GM08714 (cell line): ENCODE measurements at regions not wholly inside any gene's neighbourhood (a gene's known extent, or its start where the extent isn't known, plus 50 kb on each side); places are given as distances from the start of the nearest gene placed in this dataset.

Experiments
- H3K4me3 ChIP-seq: fragments of 200-500 bp; sonication (Bioruptor generic); 2 replicates; pipeline ENCODE4 v1.5.1; 2014; ENCODE audit warnings: mild to moderate bottlenecking, low read length, inconsistent platforms
- ZNF274 ChIP-seq: IDR thresholded peaks from 2 replicates; pipeline ENCODE4 v1.6.1; 2012; ENCODE audit warnings: mild to moderate bottlenecking, low read depth, low read length

DNA sequence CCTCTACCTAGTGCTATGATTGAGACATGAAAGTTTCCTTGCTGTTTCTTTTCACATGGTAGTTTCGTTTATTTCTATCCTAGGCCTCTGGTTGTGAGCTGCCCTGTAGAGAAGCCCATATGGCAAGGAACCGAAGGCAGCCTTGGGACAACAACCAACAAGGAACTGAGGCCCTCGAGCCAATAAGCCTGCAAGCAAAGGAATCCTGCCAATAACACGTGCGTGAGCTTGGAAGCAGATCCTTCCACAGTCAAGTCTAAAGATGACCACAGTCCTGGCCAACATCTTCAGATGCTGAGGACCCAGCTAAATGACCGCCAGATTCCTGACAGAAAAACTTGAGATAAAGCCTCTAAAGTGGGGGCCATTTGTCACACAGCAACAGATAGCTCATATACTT lies 100.4 kb upstream of the FAM9B start:
- no peak overlapping the region for H3K4me3 ChIP-seq
- TF ChIP-seq ZNF274: no peak

DNA sequence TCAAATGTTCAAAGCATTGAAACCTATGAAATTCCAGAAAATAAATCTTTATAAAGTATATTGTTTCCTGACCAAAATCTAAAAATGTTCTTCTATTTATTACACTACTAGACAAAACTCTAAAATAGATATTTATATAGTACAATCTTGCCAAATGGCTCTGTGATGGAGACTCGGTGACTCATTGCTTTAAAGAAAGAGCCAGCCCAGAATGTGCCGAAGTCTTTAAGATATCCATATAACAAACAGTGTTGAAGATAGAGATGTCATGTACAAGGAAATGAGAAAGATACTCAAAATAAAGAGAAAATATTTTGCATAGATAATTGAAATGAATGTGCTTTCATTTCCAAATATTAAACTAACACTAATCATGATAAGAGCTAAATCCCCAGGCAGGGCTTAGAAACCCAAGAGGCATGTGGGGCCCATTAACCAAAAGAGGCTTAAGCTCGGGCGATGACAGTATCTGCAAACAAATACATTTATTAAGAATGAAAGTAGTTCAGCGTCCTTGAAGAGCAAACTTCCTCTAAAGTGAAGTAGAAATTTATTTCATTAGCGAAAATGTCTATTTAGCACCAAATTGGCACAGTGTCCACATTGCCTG lies 102.1 kb upstream of the FAM9B start:
- no peak overlapping the region for H3K4me3 ChIP-seq
- TF ChIP-seq ZNF274: no peak

DNA sequence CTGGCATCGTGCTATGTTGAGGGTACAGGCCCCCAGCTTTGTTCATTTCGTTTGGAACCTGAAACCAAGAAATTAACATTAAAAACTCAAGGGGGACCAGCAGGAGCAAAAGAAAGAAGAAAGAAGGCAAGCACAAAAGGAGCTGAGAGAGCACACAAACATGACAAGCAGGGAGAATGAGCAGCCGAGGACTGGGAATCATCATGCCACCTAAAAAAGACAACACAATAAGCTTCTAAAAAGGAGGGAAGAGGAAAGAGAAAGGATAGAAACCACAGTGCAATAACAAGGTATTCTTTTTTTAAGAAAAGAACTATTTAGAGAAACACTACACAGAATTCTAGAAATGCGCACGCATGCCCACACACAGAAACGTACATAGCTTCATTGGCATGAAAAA lies 103.2 kb upstream of the FAM9B start:
- no peak overlapping the region for H3K4me3 ChIP-seq
- no peak for TF ChIP-seq ZNF274

DNA sequence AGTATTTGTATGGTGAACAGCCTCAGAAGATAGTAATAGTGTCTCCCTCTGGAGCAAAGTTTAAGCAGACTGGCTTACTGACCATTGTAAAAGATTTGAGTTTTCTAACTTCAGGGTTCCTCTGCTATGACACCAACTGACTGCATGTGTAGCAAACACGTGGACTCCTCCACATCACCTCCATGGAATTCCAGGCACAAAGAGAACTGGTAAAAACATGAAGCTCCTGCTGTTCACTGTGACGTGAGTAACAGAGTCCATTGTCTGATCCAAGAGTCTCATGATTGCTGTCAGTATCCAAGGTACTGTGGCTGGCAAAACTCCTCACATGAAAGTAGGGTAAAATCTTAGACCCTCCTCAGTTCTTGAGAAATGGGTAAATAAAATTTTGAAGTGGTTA lies 107.6 kb upstream of the FAM9B start:
- TF ChIP-seq ZNF274: no peak
- no peak overlapping the region for H3K4me3 ChIP-seq

DNA sequence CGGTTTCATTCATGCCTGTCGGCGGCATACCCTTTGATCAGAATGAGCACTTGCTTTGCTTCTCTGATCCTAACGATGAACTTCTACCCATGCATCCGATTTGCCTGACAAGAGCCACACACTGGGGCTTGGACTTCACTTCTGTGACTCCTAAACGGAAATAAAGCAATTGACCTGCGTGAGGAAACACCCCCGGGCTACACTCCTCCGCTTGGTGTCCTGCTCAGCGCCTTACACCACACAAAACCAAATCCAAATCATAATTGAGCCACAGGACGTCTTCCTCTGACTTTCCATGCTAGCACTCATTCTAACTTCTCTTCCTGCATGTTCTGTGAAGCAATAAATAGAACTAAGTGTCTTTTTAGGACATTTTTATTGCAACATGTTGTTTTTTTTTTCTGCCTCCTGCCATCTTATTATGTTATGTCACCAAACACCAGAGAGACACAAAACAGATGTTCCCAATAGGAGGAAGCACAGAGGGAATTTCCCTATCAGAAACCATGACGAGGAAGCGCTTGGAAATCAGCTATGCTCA lies 110.8 kb upstream of the FAM9B start:
- TF ChIP-seq ZNF274: no peak
- H3K4me3 ChIP-seq: no peak overlapping the region

DNA sequence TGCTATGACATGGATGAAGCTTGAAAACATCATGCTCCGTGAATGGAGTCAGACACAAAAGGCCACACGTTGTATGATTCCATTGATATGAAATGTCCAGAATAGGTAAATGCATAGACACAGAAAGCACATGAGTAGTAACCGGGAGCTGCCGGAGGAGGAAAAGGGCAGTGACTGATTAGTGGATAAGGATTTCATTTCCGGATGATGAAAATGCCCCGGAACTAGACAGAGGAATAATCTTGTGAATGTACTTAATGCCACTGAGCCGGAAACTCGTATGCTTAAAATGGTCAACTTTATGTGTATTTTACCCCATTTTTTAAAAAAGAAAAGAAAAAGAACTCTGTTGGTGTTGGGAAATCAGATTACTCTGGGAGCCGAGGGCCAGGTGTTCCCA lies 112.7 kb upstream of the FAM9B start:
- TF ChIP-seq ZNF274: no peak
- H3K4me3 ChIP-seq: no peak overlapping the region

DNA sequence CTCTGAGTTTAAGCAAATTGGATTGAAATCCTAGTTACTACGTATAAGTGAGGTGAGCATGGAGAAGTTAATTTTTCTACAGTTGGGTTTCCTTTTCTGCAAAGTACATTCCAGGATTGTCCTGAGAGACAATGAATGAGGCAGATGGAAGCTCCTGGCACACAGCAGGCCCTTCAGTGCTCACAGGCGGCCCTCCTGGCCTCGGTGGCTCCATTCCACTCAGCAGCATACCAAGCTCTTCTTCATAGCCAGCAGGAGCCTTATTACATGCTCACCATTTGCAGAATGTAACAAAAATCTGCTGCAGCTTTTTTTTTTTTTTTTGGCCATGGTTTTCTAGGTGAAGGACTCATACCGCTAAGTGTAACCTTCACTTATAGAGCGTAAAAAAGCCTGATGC lies 113.2 kb upstream of the FAM9B start:
- TF ChIP-seq ZNF274: no peak
- no peak overlapping the region for H3K4me3 ChIP-seq

DNA sequence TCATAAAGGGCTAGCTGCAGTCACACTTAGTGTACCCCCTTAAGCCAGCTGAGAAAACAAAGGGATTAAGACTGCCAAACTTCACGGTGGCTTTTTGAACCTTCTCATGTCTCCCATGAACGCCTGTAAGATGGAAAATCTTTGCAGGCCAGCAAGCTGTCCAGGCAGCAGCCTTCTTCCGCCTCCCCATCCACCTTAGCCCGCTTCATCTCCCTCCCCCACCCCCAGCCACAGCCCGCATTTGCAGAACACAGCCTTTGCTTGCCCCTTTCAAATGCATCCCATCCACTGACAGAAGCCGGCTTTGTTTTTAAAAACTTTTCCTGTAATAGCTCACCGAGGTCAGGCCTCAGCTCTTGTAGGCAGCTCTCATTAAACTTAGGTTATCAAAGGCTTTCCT lies 113.8 kb upstream of the FAM9B start:
- no peak overlapping the region for H3K4me3 ChIP-seq
- TF ChIP-seq ZNF274: no peak

DNA sequence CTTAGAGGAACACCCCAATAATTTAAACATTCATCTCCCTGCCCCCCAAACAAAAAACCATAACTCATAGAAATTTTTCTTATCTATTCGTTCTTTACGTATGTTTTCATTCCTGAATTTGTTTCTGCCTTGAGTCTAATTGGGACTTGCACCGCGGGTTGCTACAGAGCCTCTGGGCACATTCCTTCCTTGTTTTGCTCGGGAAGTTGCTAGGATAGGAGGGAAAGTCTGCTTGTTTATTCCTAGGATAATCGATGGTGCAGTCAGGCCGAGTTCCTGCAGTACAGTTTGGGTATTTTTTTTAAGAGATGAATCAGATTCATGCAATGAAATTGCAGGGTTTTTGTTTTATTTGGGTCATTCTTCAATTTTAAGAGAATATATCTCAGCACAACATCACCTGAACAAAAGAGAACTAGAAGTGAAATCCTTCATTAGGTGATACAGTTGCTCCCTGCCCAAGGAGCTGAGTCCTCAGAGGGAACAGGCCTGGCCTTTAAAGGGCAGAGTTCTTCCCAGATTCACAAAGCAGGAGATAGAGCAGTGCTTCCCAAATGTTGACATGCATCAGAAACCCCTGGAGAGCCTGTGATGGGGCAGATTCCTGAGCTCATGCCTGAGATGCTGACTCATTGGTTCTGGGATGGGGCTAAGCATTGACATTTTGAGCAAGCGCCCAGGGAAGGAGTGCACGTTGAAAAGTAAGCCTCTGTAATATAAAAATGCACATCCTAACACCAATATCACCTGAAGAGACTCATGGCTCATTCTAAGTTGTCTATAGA lies 114.9 kb upstream of the FAM9B start:
- H3K4me3 ChIP-seq: no peak overlapping the region
- TF ChIP-seq ZNF274: no peak

DNA sequence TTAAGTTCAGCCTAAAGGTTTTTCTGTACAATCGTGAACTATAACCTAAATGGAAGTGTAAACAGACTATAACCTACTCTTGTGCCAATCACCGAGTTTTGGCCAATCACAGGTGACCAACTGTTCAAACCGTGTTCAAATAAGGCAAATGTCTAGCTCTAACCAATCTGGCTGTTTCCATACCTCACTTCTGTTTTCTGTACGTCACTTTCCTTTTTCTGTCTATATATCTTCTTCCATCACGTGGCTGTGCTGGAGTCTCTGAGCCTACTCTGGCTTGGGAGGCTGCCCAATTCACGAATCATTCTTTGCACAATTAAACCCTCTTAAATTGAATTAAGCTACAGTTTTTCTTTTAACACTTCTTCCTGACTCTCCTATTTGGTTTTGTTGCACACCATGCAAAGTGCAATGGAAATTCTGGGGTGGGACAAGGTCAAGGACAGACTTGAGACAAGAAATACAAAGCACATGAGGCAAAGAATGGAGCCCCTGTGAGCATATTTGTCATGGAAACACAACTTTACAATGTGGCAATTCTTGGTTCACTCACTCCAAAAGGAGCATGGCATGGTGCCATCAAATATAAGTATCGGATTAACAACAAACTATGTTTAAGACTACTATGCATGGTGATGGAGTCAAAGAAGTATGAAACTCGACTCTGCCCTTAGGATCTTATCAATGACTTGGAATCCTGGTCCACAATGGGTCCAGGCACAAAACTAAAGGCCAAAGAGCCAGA lies 115.7 kb upstream of the FAM9B start:
- H3K4me3 ChIP-seq: no peak overlapping the region
- TF ChIP-seq ZNF274: no peak

DNA sequence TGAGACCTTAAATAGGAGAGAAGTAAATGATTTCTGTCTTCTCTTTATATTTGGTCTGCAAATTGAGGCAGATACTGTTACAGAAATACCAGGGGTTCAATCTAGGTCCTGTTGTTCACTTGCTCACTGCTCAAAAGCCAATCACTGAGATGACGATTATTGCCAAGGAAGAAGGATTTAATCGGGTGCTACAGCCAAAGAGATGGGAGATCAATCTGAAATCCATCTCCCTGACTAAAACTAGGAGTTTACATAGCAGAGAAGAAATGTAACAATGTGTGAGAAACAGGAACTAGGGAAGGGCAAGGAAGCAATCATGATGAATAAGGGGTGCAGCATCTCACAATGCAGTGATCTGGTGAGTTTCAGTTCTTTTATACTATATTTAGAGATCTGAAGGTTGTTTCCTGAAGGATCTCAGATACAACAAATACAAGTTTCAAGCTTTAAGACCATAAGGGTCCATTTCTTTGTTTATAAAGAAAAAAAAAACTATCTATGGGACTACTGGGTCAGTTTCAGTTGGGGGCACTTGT lies 117.9 kb upstream of the FAM9B start:
- no peak for TF ChIP-seq ZNF274
- no peak overlapping the region for H3K4me3 ChIP-seq

DNA sequence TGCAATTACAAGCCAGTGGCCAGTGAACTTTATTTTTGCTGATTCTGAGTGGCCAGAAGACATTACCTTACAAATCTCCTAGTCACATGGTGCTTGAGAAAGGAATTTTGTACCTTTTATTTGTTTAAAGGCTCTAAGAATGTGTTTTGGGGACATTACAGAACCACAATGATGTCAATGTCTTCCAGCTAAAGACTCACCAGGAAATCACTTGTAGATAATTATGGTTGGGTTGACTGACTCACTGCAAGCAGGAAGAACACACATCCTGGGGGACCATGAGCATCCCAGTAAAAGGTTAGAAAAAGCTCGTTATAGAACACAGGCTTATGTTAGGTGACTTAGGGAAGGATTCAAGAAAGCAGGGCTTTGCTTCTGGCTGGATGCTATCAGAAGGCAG lies 119.4 kb upstream of the FAM9B start:
- TF ChIP-seq ZNF274: no peak
- no peak overlapping the region for H3K4me3 ChIP-seq

DNA sequence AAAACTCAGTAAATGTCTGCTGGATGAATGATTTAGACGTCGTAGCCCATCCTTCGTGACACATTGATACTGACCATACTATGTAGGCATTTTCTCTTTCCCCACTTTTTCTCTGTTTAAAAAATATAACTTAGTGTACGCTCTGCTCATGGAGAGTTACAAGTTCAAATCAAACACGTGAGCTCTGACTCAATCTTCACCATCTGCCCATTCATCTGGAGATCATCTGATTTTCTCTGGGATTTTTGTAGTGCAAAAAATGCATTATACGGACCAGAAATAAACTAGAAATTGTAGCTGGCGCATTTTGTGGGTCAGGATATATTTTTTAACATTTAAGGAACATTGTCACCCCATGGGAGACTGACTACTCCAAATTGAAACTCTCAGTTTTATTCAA lies 124.7 kb upstream of the FAM9B start:
- TF ChIP-seq ZNF274: no peak
- no peak overlapping the region for H3K4me3 ChIP-seq

DNA sequence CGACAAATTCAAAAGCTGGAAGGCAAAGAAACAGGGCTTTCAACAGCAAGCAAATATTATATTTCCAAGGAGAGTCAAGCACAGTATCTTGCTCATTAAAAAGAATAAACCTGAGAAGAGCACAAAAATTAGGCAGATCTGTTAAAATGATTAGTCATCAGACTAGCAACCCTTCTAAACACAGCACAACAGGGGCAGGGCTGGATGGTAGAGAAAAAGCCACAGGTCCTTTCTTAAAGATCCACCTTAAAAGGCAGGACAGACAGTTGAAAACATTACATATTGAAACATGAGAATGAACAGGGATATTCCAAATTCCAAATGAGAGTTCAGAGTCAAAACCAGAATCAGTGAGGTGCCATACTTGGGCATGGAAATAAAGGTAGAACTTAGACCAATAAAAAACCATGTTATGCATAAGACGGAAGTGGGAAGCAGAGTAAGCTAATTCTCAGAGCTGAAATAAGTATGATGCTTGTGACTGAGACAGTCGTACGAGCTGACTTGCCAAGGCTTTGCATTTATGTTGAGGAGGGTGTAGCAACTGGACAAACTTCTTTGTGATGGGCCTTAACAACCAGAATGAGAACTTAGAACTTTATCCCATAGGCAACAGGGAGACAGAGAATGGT lies 126.9 kb upstream of the FAM9B start:
- TF ChIP-seq ZNF274: no peak

More for the DNA sequence above, 126.9 kb upstream of the FAM9B start:
- no peak overlapping the region for H3K4me3 ChIP-seq
